Sigmoid colon (tissue), 4 donors: ENCODE measurements at regions not wholly inside any gene's neighbourhood (a gene's known extent, or its start where the extent isn't known, plus 50 kb on each side); places are given as distances from the start of the nearest gene placed in this dataset.

Experiments used
- EP300 ChIP-seq, 4 donors: sonication (generic); formaldehyde crosslinking; IDR thresholded peaks; one replicate each; pipeline ENCODE4 v1.6.1; 2017; ENCODE audit warnings: antibody characterized with exemption in 4 of 4
- POLR2A ChIP-seq, 2 donors: fragments of 450-650 bp; IDR thresholded peaks; one replicate each; pipeline ENCODE4 v1.6.1; 2016; ENCODE audit warnings: antibody characterized with exemption in 2 of 2, mild to moderate bottlenecking in 2 of 2, moderate library complexity in 2 of 2
- POLR2AphosphoS5 ChIP-seq, 4 donors: sonication (generic); formaldehyde crosslinking; IDR thresholded peaks; one replicate each; pipeline ENCODE4 v1.6.1; 2017; ENCODE audit warnings: antibody characterized with exemption in 4 of 4
- TF ChIP-seq, protein P1 (sequence below), 4 experiments: fragments of 450-650 bp in 3 of 4; fragments of 200-600 bp in 1 of 4; IDR thresholded peaks; one replicate each; pipeline ENCODE4 v1.5.1; 2016 to 2019; ENCODE audit warnings: antibody characterized with exemption in 4 of 4, mild to moderate bottlenecking in 3 of 4, moderate library complexity in 2 of 4

DNA sequence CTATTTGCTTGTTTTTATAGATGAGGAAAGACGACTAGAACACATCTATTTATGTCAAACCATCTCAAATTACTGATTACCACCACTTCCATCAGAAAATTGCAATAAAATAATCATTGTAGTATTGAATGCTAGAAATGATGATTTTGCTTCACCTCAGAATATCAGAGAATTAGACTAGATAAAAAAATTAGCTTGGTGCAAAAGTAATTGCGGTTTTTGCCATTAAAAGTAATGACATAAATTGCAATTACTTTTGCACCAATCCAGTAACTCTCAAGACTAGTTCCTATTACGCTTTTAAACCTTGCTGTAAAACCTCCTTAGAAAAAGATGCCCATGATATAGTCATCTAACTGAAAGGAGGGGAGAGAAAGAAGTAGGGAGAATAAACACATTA lies 556.7 kb upstream of the GRIN3A start:
- TF ChIP-seq, protein P1, sequence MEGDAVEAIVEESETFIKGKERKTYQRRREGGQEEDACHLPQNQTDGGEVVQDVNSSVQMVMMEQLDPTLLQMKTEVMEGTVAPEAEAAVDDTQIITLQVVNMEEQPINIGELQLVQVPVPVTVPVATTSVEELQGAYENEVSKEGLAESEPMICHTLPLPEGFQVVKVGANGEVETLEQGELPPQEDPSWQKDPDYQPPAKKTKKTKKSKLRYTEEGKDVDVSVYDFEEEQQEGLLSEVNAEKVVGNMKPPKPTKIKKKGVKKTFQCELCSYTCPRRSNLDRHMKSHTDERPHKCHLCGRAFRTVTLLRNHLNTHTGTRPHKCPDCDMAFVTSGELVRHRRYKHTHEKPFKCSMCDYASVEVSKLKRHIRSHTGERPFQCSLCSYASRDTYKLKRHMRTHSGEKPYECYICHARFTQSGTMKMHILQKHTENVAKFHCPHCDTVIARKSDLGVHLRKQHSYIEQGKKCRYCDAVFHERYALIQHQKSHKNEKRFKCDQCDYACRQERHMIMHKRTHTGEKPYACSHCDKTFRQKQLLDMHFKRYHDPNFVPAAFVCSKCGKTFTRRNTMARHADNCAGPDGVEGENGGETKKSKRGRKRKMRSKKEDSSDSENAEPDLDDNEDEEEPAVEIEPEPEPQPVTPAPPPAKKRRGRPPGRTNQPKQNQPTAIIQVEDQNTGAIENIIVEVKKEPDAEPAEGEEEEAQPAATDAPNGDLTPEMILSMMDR (IDR thresholded peaks at IDR 0.05): no peak
- TF ChIP-seq POLR2AphosphoS5 (IDR thresholded peaks at IDR 0.05): no peak
- TF ChIP-seq POLR2A (IDR thresholded peaks at IDR 0.05): no peak
- no peak for TF ChIP-seq EP300 (IDR thresholded peaks at IDR 0.05)
